HCT116 (cell line): ENCODE measurements at regions not wholly inside any gene's neighbourhood (a gene's known extent, or its start where the extent isn't known, plus 50 kb on each side); places are given as distances from the start of the nearest gene placed in this dataset.
"Not testable (repeated sequence)": the region's sequence is repeated elsewhere in the genome, so short reads cannot be mapped to it uniquely, and the experiment has no call there.

Experiments used
- ATAC-seq: fragments of 200-7000 bp; cut with Tn5 transposase; 2 replicates; pipeline ENCODE4 v1.9.1; 2020; ENCODE audit warnings: mild to moderate bottlenecking, moderate library complexity
- BruUV-seq: library from RNA; stranded (reverse); fragments of 400-500 nt; replicated peaks from 2 replicates; lab custom pipeline; 2021; lab: Mats Ljungman, UMichigan
- CTCF ChIA-PET: fragments of 300-600 bp; sonication (Branson Sonifier 250); formaldehyde crosslinking; loops from one replicate; lab custom pipeline; 2021; ENCODE audit warnings: antibody characterized with exemption; lab: Charles Lee
- POLR2A ChIA-PET: fragments of 300-600, 350-600 bp; sonication (Branson Sonifier 250); formaldehyde crosslinking; loops from one replicate; lab custom pipeline; 2021; ENCODE audit warnings: antibody characterized with exemption; lab: Charles Lee
- RAD21 ChIA-PET, 2 experiments: fragments of 300-600 bp; sonication (Branson Sonifier 250); formaldehyde crosslinking; loops; one replicate each; lab custom pipeline; 2023; ENCODE audit warnings: low total read pairs in 2 of 2; ENCODE audit not compliant: uncharacterized antibody in 2 of 2, unreplicated experiment in 2 of 2, low non-redundant PET in 1 of 2; lab: Charles Lee
- DNase-seq: peaks from one replicate; pipeline ENCODE4 v3.0.0-alpha.2; 2010; ENCODE audit warnings: low read depth, low spot score
- H2AFZ ChIP-seq: fragments of 200-600 bp; shearing (Covaris generic), sonication (generic); 2 replicates; pipeline ENCODE4 v1.6.1; 2017; ENCODE audit warnings: low read depth, mixed run types, mixed read lengths, antibody characterized with exemption, low read length; ENCODE audit not compliant: poor library complexity, severe bottlenecking
- H3K27ac ChIP-seq: 2 replicates; pipeline ENCODE4 v1.5.1; 2012; ENCODE audit warnings: low read depth, low read length
- H3K27me3 ChIP-seq: fragments of 200-600 bp; sonication (generic); 2 replicates; pipeline ENCODE4 v1.6.1; 2016; ENCODE audit warnings: mixed run types, low read length, mixed read lengths; ENCODE audit not compliant: insufficient read depth
- H3K36me3 ChIP-seq, 2 experiments: fragments of 200-500 bp in 1 of 2; fragments of 200-600 bp in 1 of 2; sonication (Bioruptor generic) in 1 of 2; sonication (generic) in 1 of 2; 2 replicates each; pipeline versions ENCODE4 v1.5.1 to v1.6.1; 2014 to 2016; ENCODE audit warnings: low read length in 2 of 2, inconsistent platforms in 1 of 2, mixed read lengths in 1 of 2, mixed run types in 1 of 2; ENCODE audit not compliant: insufficient read depth in 2 of 2, control insufficient read depth in 1 of 2
- H3K4me1 ChIP-seq, 2 experiments: fragments of 200-600 bp in 1 of 2; sonication (generic) in 1 of 2; 2 replicates each; pipeline versions ENCODE4 v1.5.1 to v1.6.1; 2012 to 2017; ENCODE audit warnings: low read length in 2 of 2, inconsistent platforms in 1 of 2, mild to moderate bottlenecking in 1 of 2, mixed read lengths in 1 of 2, mixed run types in 1 of 2, moderate library complexity in 1 of 2; ENCODE audit not compliant: insufficient read depth in 2 of 2, control insufficient read depth in 1 of 2
- H3K4me2 ChIP-seq: fragments of 200-600 bp; sonication (generic); 2 replicates; pipeline ENCODE4 v1.6.1; 2017; ENCODE audit warnings: mixed run types, low read length, mixed read lengths
- H3K4me3 ChIP-seq, 2 experiments: fragments of 200-600 bp in 1 of 2; sonication (generic) in 1 of 2; replicated peaks in 1 of 2; 2 replicates each; pipeline ENCODE4 v1.5.1; 2011 to 2016; ENCODE audit warnings: low read length in 2 of 2, control low read depth in 1 of 2, low read depth in 1 of 2, mild to moderate bottlenecking in 1 of 2, mixed read lengths in 1 of 2, mixed run types in 1 of 2
- H3K79me2 ChIP-seq: fragments of 200-600 bp; sonication (generic); 2 replicates; pipeline ENCODE4 v1.6.1; 2017; ENCODE audit warnings: mild to moderate bottlenecking, mixed run types, low read length, moderate library complexity, mixed read lengths; ENCODE audit not compliant: insufficient read depth
- H3K9ac ChIP-seq: fragments of 200-600 bp; sonication (generic); 2 replicates; pipeline ENCODE4 v1.6.1; 2016; ENCODE audit warnings: low read length, mixed read lengths
- H3K9me2 ChIP-seq: fragments of 200-600 bp; sonication (generic), shearing (Covaris generic); 2 replicates; pipeline ENCODE4 v1.6.1; 2017; ENCODE audit warnings: mixed run types, mild to moderate bottlenecking, moderate library complexity; ENCODE audit not compliant: insufficient read depth
- H3K9me3 ChIP-seq, 2 experiments: fragments of 200-500 bp in 1 of 2; fragments of 200-600 bp in 1 of 2; sonication (Bioruptor generic) in 1 of 2; sonication (generic) in 1 of 2; 2 replicates each; pipeline ENCODE4 v1.6.1; 2014 to 2017; ENCODE audit warnings: low read length in 2 of 2, mixed read lengths in 2 of 2, inconsistent platforms in 1 of 2, low read depth in 1 of 2, mild to moderate bottlenecking in 1 of 2, mixed run types in 1 of 2, moderate library complexity in 1 of 2; ENCODE audit not compliant: control insufficient read depth in 1 of 2, insufficient read depth in 1 of 2
- H4K20me1 ChIP-seq: fragments of 200-600 bp; sonication (generic), shearing (Covaris generic); 2 replicates; pipeline ENCODE4 v1.6.1; 2017; ENCODE audit warnings: mixed run types, mild to moderate bottlenecking, moderate library complexity; ENCODE audit not compliant: insufficient read depth
- CEBPB ChIP-seq: IDR thresholded peaks from 2 replicates; pipeline ENCODE4 v1.6.1; 2012; ENCODE audit warnings: low read depth
- JUND ChIP-seq: IDR thresholded peaks from 2 replicates; pipeline ENCODE4 v1.6.1; 2012
- RAD21 ChIP-seq: IDR thresholded peaks from 2 replicates; pipeline ENCODE4 v1.6.1; 2012; ENCODE audit warnings: low read depth, mild to moderate bottlenecking
- ZNF274 ChIP-seq: fragments of 200-500 bp; sonication (Bioruptor generic); IDR thresholded peaks from 2 replicates; pipeline ENCODE4 v1.6.1; 2014; ENCODE audit warnings: mild to moderate bottlenecking, low read depth, low read length, inconsistent platforms
- intact Hi-C: fragments of 100-400 bp; cut with micrococcal nuclease; formaldehyde crosslinking; loops from 2 replicates; pipeline ENCODE4 v1.10.0; 2022

- no peak for TF ChIP-seq CEBPB
- no peak for TF ChIP-seq ZNF274
- no peak for TF ChIP-seq RAD21
- TF ChIP-seq JUND, result no peak
- RAD21 ChIA-PET, result no interaction called here
- CTCF ChIA-PET, result no interaction called here
- intact Hi-C loops, result no loop called here
- Histone ChIP-seq H3K4me1 (no peaks in the 10 kb centered on the region), H2AFZ (no peak overlapping the region), H3K9ac (no peak overlapping the region), H3K27me3 (no peaks in the 10 kb centered on the region), H3K79me2 (no peaks in the 10 kb centered on the region), H3K9me2 (no peaks in the 10 kb centered on the region), H3K36me3 (no peaks in the 10 kb centered on the region), H3K9me3 (no peaks in the 10 kb centered on the region), H3K27ac (no peak overlapping the region), H3K4me2 (no peak overlapping the region), H4K20me1 (no peaks in the 10 kb centered on the region), H3K4me3 (no peak overlapping the region)
- DNase-seq, result no peak
- BruUV-seq, result no TSS peak
- POLR2A ChIA-PET, result no interaction called here
- ATAC-seq, result no peak
Measured at GRCh38 chr7:120005720-120006119, 267.3 kb upstream of the KCND2 start.

GRCh38 chr7:120014301-120014700 is 258.7 kb upstream of the KCND2 start:
- H3K9me2 ChIP-seq, H4K20me1 ChIP-seq, H3K27me3 ChIP-seq, H3K27ac ChIP-seq, H2AFZ ChIP-seq, POLR2A ChIA-PET, H3K4me1 ChIP-seq, H3K9ac ChIP-seq, H3K36me3 ChIP-seq, H3K4me3 ChIP-seq, H3K4me2 ChIP-seq, H3K9me3 ChIP-seq, CTCF ChIA-PET, intact Hi-C loops, ATAC-seq, BruUV-seq, H3K79me2 ChIP-seq, RAD21 ChIA-PET, DNase-seq: not testable (repeated sequence)
